GM12891 (cell line): ENCODE measurements at regions not wholly inside any gene's neighbourhood (a gene's known extent, or its start where the extent isn't known, plus 50 kb on each side); places are given as distances from the start of the nearest gene placed in this dataset.

ENCODE experiments used
- POLR2A ChIP-seq: IDR thresholded peaks from 2 replicates; pipeline ENCODE4 v1.6.1; 2011; ENCODE audit warnings: low read depth, low read length, control low read depth
- POLR2AphosphoS5 ChIP-seq: IDR thresholded peaks from 2 replicates; pipeline ENCODE4 v1.6.1; 2011; ENCODE audit warnings: low read depth, low read length, control low read depth
- POU2F2 ChIP-seq: IDR thresholded peaks from 2 replicates; pipeline ENCODE4 v1.6.1; 2011; ENCODE audit warnings: low read depth, mild to moderate bottlenecking, control low read depth, low read length, moderate library complexity

GRCh38 chr3:57007521-57008460 lies 52.7 kb upstream of the SPATA12 start:
- TF ChIP-seq POLR2A (no peak), POLR2AphosphoS5 (no peak), POU2F2 (no peak)
